ENCODE measurements at regions not wholly inside any gene's neighbourhood (a gene's known extent, or its start where the extent isn't known, plus 50 kb on each side); places are given as distances from the start of the nearest gene placed in this dataset.

DNA sequence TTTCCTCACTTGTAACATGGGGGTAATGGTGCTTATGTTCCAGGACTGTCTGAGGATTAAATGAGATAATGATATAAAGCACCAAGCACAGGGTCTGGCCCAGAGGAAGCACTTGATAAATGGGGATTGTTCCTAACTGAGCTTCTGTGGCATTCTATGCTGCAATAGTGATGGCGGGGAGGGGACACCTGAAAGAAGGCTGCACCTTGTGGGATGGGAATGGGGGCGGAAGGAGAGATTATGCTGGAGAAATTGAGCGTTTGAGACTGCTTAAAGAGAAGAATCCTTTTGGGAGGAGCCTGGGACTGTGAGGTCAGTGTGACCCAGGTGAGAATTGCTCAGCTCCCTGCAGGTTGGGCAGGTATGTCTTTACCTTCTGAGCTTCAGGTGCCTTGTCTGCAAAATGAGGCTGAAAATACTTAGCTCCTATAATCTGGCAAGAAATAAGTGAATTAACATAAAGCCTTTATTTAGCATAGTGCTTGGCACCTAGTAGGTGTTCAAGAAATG, 55.9 kb upstream of the CTPS1 start:
- H3K27ac ChIP-seq (ENCODE audit: low read depth in 1 of 2, low read length in 2 of 2), result no peak overlapping the region
- H3K9ac ChIP-seq (ENCODE audit: low read depth in 1 of 2, low read length in 2 of 2), result no peak overlapping the region
- H3K4me3 ChIP-seq (ENCODE audit: low read depth in 1 of 3, low read length in 3 of 3), result no peak overlapping the region
- H3K27me3 ChIP-seq (ENCODE audit: control insufficient read depth in 4 of 4, insufficient read depth in 4 of 4, low read length in 3 of 4), result no peaks in the 10 kb centered on the region
- no peak for DNase-seq (ENCODE audit: low spot score)
- TF ChIP-seq EGR1 (IDR thresholded peaks at IDR 0.05; ENCODE audit: low read depth in 2 of 2), result no peak
- no peak for TF ChIP-seq RXRA (IDR thresholded peaks at IDR 0.05)
- no peak for TF ChIP-seq FOXA2 (IDR thresholded peaks at IDR 0.05)
- no peak for TF ChIP-seq GABPA (IDR thresholded peaks at IDR 0.05 in 1 of 2, conservative IDR thresholded peaks at IDR 0.05 in 1 of 2)
- TF ChIP-seq SP1 (IDR thresholded peaks at IDR 0.05), result no peak
- TF ChIP-seq RAD21 (IDR thresholded peaks at IDR 0.05), result no peak
- TF ChIP-seq, protein P1, sequence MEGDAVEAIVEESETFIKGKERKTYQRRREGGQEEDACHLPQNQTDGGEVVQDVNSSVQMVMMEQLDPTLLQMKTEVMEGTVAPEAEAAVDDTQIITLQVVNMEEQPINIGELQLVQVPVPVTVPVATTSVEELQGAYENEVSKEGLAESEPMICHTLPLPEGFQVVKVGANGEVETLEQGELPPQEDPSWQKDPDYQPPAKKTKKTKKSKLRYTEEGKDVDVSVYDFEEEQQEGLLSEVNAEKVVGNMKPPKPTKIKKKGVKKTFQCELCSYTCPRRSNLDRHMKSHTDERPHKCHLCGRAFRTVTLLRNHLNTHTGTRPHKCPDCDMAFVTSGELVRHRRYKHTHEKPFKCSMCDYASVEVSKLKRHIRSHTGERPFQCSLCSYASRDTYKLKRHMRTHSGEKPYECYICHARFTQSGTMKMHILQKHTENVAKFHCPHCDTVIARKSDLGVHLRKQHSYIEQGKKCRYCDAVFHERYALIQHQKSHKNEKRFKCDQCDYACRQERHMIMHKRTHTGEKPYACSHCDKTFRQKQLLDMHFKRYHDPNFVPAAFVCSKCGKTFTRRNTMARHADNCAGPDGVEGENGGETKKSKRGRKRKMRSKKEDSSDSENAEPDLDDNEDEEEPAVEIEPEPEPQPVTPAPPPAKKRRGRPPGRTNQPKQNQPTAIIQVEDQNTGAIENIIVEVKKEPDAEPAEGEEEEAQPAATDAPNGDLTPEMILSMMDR (IDR thresholded peaks at IDR 0.05; ENCODE audit: low read depth, low read length, missing input control), result no peak
- TF ChIP-seq FOXA1 (IDR thresholded peaks at IDR 0.05), result no peak
- TF ChIP-seq, protein P2, sequence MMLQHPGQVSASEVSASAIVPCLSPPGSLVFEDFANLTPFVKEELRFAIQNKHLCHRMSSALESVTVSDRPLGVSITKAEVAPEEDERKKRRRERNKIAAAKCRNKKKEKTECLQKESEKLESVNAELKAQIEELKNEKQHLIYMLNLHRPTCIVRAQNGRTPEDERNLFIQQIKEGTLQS (IDR thresholded peaks at IDR 0.05), result no peak
- H3K9me3 ChIP-seq (ENCODE audit: control insufficient read depth in 4 of 4, low read length in 3 of 4), result no peaks in the 10 kb centered on the region
- WGBS, result 95% methylated on average over 3 of the region's 3 CpGs
- H3K36me3 ChIP-seq (ENCODE audit: control insufficient read depth in 4 of 4, insufficient read depth in 3 of 4, low read depth in 1 of 4, low read length in 3 of 4), result no peaks in the 10 kb centered on the region
- H3K4me1 ChIP-seq (ENCODE audit: control insufficient read depth in 4 of 4, insufficient read depth in 4 of 4, low read length in 3 of 4), result peaks cover 0 to 11% (median 7%) of the 10 kb centered on the region in 4 donors

DNA sequence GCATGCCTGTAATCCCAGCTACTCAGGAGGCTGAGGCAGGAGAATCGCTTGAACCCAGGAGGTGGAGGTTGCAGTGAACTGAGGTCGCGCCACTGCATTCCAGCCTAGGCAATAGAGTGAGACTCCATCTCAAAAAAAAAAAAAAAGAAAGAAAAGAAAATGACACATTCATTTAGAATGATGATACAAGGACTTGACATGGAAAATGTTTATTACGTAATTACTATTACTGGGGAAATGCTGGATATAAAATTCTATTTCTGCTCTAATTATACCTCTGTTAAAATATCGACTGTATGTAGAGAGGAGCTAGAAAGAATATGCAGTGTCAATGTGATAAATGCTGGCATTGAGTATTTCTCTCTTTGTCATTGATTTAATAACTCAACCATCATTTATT, 54.7 kb upstream of the CTPS1 start:
- H3K36me3 ChIP-seq (ENCODE audit: control insufficient read depth in 4 of 4, insufficient read depth in 3 of 4, low read depth in 1 of 4, low read length in 3 of 4), result no peaks in the 10 kb centered on the region
- H3K9ac ChIP-seq (ENCODE audit: low read depth in 1 of 2, low read length in 2 of 2), result no peak overlapping the region
- 95% methylated on average over 5 of the region's 5 CpGs for WGBS
- TF ChIP-seq GABPA (IDR thresholded peaks at IDR 0.05 in 1 of 2, conservative IDR thresholded peaks at IDR 0.05 in 1 of 2) (no peak), FOXA2 (IDR thresholded peaks at IDR 0.05) (no peak), TAF1 (conservative IDR thresholded peaks at IDR 0.05) (no peak), RXRA (IDR thresholded peaks at IDR 0.05) (no peak), SP1 (IDR thresholded peaks at IDR 0.05) (no peak), JUND (IDR thresholded peaks at IDR 0.05) (no peak)
- TF ChIP-seq, protein P3, sequence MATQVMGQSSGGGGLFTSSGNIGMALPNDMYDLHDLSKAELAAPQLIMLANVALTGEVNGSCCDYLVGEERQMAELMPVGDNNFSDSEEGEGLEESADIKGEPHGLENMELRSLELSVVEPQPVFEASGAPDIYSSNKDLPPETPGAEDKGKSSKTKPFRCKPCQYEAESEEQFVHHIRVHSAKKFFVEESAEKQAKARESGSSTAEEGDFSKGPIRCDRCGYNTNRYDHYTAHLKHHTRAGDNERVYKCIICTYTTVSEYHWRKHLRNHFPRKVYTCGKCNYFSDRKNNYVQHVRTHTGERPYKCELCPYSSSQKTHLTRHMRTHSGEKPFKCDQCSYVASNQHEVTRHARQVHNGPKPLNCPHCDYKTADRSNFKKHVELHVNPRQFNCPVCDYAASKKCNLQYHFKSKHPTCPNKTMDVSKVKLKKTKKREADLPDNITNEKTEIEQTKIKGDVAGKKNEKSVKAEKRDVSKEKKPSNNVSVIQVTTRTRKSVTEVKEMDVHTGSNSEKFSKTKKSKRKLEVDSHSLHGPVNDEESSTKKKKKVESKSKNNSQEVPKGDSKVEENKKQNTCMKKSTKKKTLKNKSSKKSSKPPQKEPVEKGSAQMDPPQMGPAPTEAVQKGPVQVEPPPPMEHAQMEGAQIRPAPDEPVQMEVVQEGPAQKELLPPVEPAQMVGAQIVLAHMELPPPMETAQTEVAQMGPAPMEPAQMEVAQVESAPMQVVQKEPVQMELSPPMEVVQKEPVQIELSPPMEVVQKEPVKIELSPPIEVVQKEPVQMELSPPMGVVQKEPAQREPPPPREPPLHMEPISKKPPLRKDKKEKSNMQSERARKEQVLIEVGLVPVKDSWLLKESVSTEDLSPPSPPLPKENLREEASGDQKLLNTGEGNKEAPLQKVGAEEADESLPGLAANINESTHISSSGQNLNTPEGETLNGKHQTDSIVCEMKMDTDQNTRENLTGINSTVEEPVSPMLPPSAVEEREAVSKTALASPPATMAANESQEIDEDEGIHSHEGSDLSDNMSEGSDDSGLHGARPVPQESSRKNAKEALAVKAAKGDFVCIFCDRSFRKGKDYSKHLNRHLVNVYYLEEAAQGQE (IDR thresholded peaks at IDR 0.05), result no peak
- TF ChIP-seq, protein P4, sequence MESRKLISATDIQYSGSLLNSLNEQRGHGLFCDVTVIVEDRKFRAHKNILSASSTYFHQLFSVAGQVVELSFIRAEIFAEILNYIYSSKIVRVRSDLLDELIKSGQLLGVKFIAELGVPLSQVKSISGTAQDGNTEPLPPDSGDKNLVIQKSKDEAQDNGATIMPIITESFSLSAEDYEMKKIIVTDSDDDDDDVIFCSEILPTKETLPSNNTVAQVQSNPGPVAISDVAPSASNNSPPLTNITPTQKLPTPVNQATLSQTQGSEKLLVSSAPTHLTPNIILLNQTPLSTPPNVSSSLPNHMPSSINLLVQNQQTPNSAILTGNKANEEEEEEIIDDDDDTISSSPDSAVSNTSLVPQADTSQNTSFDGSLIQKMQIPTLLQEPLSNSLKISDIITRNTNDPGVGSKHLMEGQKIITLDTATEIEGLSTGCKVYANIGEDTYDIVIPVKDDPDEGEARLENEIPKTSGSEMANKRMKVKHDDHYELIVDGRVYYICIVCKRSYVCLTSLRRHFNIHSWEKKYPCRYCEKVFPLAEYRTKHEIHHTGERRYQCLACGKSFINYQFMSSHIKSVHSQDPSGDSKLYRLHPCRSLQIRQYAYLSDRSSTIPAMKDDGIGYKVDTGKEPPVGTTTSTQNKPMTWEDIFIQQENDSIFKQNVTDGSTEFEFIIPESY (IDR thresholded peaks at IDR 0.05), result no peak
- TF ChIP-seq, protein P1 (IDR thresholded peaks at IDR 0.05; ENCODE audit: low read depth, low read length, missing input control), result no peak
- H3K4me3 ChIP-seq (ENCODE audit: low read depth in 1 of 3, low read length in 3 of 3), result no peak overlapping the region
- H3K27ac ChIP-seq (ENCODE audit: low read depth in 1 of 2, low read length in 2 of 2), result no peak overlapping the region
- H3K27me3 ChIP-seq (ENCODE audit: control insufficient read depth in 4 of 4, insufficient read depth in 4 of 4, low read length in 3 of 4), result no peaks in the 10 kb centered on the region
- no peak for DNase-seq (ENCODE audit: low spot score)
- peaks cover 0 to 5% (median 4%) of the 10 kb centered on the region in 4 donors for H3K4me1 ChIP-seq (ENCODE audit: control insufficient read depth in 4 of 4, insufficient read depth in 4 of 4, low read length in 3 of 4)
- no peaks in the 10 kb centered on the region for H3K9me3 ChIP-seq (ENCODE audit: control insufficient read depth in 4 of 4, low read length in 3 of 4)
